GM13976 (cell line): ENCODE measurements at regions not wholly inside any gene's neighbourhood (a gene's known extent, or its start where the extent isn't known, plus 50 kb on each side); places are given as distances from the start of the nearest gene placed in this dataset.

Experiments used
- DNase-seq: peaks from one replicate; pipeline ENCODE4 v3.0.0; 2012; ENCODE audit warnings: low spot score
- CTCF ChIP-seq: IDR thresholded peaks from 2 replicates; pipeline ENCODE4 v1.5.1; 2012; ENCODE audit warnings: borderline replicate concordance, mild to moderate bottlenecking; ENCODE audit not compliant: insufficient read depth; ENCODE audit errors: extremely low read depth, missing control alignments, control extremely low read depth
- in situ Hi-C: fragments of 300-500 bp; cut with MboI; formaldehyde crosslinking; loops from one replicate; pipeline ENCODE4 v1.12.0; 2022; ENCODE audit warnings: low sequenced_read_pairs, mixed read lengths, inconsistent platforms; ENCODE audit not compliant: unreplicated experiment

DNA sequence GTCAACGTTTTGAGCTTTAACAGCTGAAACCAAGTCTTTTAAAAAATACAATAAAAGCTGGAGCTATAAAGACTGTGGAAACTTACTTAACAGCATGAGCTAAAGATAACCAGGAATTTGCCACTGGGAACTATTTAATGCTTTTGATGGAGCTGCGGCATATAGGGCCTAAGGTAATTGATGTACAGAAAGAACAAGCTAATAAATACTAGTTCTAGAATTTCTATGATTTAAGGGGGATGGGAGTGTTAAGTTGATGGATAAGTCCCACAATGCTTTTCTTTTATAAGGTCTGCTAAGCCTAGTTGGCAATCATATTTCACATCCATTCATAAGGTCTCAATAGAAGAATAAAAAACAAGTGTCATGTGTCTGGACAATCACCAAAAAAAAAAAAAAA, 334.0 kb upstream of the DMAC1 start:
- TF ChIP-seq CTCF: no peak
- in situ Hi-C loops: no loop called here
- DNase-seq: no peak

DNA sequence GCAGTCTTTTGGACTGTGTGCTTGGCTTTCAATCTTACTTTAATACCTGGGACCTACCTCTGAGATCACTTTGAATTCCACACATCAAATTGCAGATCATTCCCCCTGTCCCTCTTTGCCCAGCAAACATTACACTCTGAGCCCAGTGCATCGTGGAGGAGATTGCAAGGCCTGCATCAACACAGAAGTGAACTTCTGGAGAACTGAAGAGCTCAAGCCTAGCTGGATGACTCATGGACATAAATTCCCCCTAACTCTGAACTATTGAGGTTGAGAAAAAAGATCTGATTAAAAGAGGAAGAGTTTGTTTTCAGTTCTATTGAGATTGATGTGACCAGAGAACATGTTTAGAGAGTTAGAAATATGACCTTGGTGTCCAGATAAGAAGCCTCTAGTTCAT, 316.0 kb upstream of the DMAC1 start:
- DNase-seq: no peak
- TF ChIP-seq CTCF: no peak
- in situ Hi-C loops: no loop called here

GRCh38 chr9:8114826-8115225, 315.2 kb upstream of the DMAC1 start:
- TF ChIP-seq CTCF: no peak
- no peak for DNase-seq
- in situ Hi-C loops: no loop called here

DNA sequence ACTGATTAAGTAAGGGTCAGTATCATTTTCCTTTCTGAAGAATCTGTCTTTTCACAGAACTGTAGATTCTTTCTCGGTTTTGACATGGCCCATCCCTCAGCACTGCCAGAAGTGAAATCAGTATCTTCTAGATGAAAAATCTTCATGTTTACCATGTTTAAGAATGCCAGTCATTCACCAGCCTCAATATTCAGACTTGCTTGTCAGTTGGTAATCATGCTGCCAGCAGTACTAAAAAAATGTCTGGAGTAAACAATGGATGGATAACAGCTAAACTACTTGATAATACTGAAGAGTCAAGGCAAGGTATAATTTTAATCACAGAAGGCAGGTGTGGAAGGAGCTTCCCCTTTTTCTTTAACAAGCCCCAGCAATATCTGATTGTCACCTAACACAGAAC, 306.8 kb upstream of the DMAC1 start:
- TF ChIP-seq CTCF: no peak
- DNase-seq: no peak
- in situ Hi-C loops: no loop called here

DNA sequence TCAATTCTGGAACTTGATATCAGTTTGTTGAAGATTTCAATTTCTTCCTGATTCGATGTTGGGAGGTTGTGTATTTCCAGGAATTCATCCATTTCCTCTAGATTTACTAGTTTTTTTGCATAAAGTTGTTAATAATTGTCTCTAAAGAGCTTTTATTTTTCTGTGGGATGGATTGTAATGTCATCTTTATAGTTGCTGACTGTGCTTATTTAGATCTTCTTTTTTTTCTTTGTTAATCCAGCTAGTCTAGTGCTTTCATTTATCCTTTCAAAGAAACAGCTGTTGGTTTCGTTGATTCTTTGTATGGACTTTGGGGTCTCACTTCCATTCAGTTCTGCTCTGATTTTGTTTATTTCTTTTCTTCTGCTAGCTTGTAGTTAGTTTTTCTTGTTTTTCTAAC, 302.0 kb upstream of the DMAC1 start:
- no peak for DNase-seq
- no peak for TF ChIP-seq CTCF
- in situ Hi-C loops: no loop called here

DNA sequence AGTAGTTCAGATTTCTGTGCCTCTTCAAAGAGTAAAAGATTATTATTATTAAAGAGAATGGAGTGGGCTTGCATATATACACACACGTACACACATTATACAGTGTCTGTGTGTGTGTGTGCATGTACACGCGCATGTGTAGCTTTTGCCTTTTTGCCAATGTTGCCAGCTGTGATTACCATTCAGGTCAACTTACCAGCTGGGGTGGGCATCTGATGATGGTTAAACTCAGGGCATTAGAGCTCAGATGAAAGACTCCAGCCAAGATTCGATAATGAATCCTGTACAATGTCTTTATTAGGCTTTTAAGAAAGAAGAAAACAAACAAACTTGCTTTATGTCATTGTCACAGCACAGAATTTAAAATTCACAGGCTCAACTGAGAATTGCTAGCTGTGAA, 296.5 kb upstream of the DMAC1 start:
- no peak for TF ChIP-seq CTCF
- in situ Hi-C loops: no loop called here
- no peak for DNase-seq

- in situ Hi-C loops: no loop called here
- DNase-seq: no peak
- TF ChIP-seq CTCF: no peak
Measured at GRCh38 chr9:8095672-8096086, 296.1 kb upstream of the DMAC1 start.
